GM12878 (cell line): ENCODE measurements at regions not wholly inside any gene's neighbourhood (a gene's known extent, or its start where the extent isn't known, plus 50 kb on each side); places are given as distances from the start of the nearest gene placed in this dataset.
A peak's percentile ranks its signal among the peaks of the same experiment; 100 is the strongest.

Experiments used
- ATAC-seq: fragments of 200-7000 bp; cut with Tn5 transposase; 3 replicates; pipeline ENCODE4 v1.9.1; 2020; ENCODE audit warnings: mild to moderate bottlenecking, moderate library complexity
- BruUV-seq: library from RNA; stranded (reverse); fragments of 400-500 nt; replicated peaks from 2 replicates; lab custom pipeline; 2021; lab: Mats Ljungman, UMichigan
- CTCF ChIA-PET: fragments of 300-600 bp; sonication (Branson Sonifier 250); formaldehyde crosslinking; extraction: SDS; loops from one replicate; lab custom pipeline; 2021; ENCODE audit warnings: inconsistent platforms; lab: Yijun Ruan, JAX
- POLR2A ChIA-PET: fragments of 350-600 bp; formaldehyde crosslinking; extraction: SDS; loops from one replicate; lab custom pipeline; 2021; ENCODE audit warnings: inconsistent platforms; lab: Charles Lee
- RAD21 ChIA-PET: fragments of 300-600 bp; sonication (Branson Sonifier 250); formaldehyde crosslinking; loops from one replicate; lab custom pipeline; 2023; ENCODE audit warnings: antibody characterized with exemption; ENCODE audit not compliant: unreplicated experiment; lab: Charles Lee
- SMC1A ChIA-PET: fragments of 300-600 bp; sonication (Branson Sonifier 250); formaldehyde crosslinking; loops from one replicate; lab custom pipeline; 2023; ENCODE audit not compliant: unreplicated experiment, uncharacterized antibody; lab: Charles Lee
- DNase-seq: peaks from one replicate; pipeline ENCODE4 v3.0.0-alpha.2; 2011; ENCODE audit warnings: low read depth, low spot score
- FAIRE-seq: peaks from 3 replicates; lab custom pipeline; 2011; peaks lifted over from hg19 to GRCh38; lab: Jason Lieb, UNC
- H2AFZ ChIP-seq: 2 replicates; pipeline ENCODE4 v1.6.0; 2011; ENCODE audit warnings: low read depth, low read length, control low read depth; ENCODE audit not compliant: control insufficient read depth
- H3K27ac ChIP-seq: 2 replicates; pipeline ENCODE4 v1.5.1; 2011; ENCODE audit warnings: control low read depth; ENCODE audit not compliant: control insufficient read depth, insufficient read depth
- H3K27me3 ChIP-seq, 2 experiments: replicated peaks in 1 of 2; 2 replicates each; pipeline versions ENCODE4 v1.6.0 to v1.6.1; 2011; ENCODE audit warnings: low read length in 1 of 2; ENCODE audit not compliant: control insufficient read depth in 2 of 2, insufficient read depth in 2 of 2
- H3K36me3 ChIP-seq, 2 experiments: 2 replicates each; pipeline ENCODE4 v1.5.1; 2011; ENCODE audit warnings: low read length in 1 of 2; ENCODE audit not compliant: control insufficient read depth in 2 of 2, insufficient read depth in 2 of 2
- H3K4me1 ChIP-seq: 2 replicates; pipeline ENCODE4 v1.6.1; 2011; ENCODE audit warnings: mild to moderate bottlenecking, low read length, moderate library complexity, mixed read lengths; ENCODE audit not compliant: control insufficient read depth, insufficient read depth
- H3K4me2 ChIP-seq: 2 replicates; pipeline ENCODE4 v1.6.0; 2011; ENCODE audit warnings: control low read depth; ENCODE audit not compliant: control insufficient read depth, insufficient read depth
- H3K4me3 ChIP-seq: fragments of 200-600 bp; sonication (generic); 2 replicates; pipeline ENCODE4 v1.5.1; 2016
- H3K79me2 ChIP-seq: 2 replicates; pipeline ENCODE4 v1.6.0; 2011; ENCODE audit warnings: low read length; ENCODE audit not compliant: control insufficient read depth, insufficient read depth
- H3K9ac ChIP-seq: 2 replicates; pipeline ENCODE4 v1.8.0; 2011; ENCODE audit warnings: low read length, control low read depth, mixed read lengths; ENCODE audit not compliant: control insufficient read depth, insufficient read depth
- H3K9me3 ChIP-seq: replicated peaks from 3 replicates; pipeline ENCODE4 v1.5.1; 2011; ENCODE audit warnings: mild to moderate bottlenecking, low read length; ENCODE audit not compliant: control insufficient read depth, insufficient read depth
- H4K20me1 ChIP-seq: 2 replicates; pipeline ENCODE4 v1.6.0; 2011; ENCODE audit not compliant: control insufficient read depth, insufficient read depth
- CEBPZ ChIP-seq: fragments of 150-350 bp; IDR thresholded peaks from 2 replicates; pipeline ENCODE4 v1.6.1; 2016; ENCODE audit warnings: low read depth, low read length
- ETV6 ChIP-seq, 2 experiments: fragments of 450-650 bp in 1 of 2; IDR thresholded peaks in 1 of 2; conservative IDR thresholded peaks in 1 of 2; 2 replicates each; pipeline ENCODE4 v1.6.1; 2014; ENCODE audit warnings: antibody characterized with exemption in 1 of 2, borderline replicate concordance in 1 of 2, low read depth in 1 of 2, mild to moderate bottlenecking in 1 of 2, moderate library complexity in 1 of 2
- FOXK2 ChIP-seq: fragments of 450-650 bp; IDR thresholded peaks from 2 replicates; pipeline ENCODE4 v1.6.1; 2017; ENCODE audit warnings: mild to moderate bottlenecking, moderate library complexity
- IKZF1 ChIP-seq: fragments of 450-650 bp; conservative IDR thresholded peaks from 2 replicates; pipeline ENCODE4 v1.6.1; 2017; ENCODE audit warnings: antibody characterized with exemption, mild to moderate bottlenecking
- JUNB ChIP-seq: IDR thresholded peaks from 2 replicates; pipeline ENCODE4 v1.6.1; 2016; ENCODE audit warnings: antibody characterized with exemption, mild to moderate bottlenecking
- MTA2 ChIP-seq: fragments of 450-650 bp; IDR thresholded peaks from 2 replicates; pipeline ENCODE4 v1.6.1; 2016; ENCODE audit warnings: low read depth, mild to moderate bottlenecking, moderate library complexity
- POLR2AphosphoS5 ChIP-seq: IDR thresholded peaks from 2 replicates; pipeline ENCODE4 v1.6.1; 2011; ENCODE audit warnings: mild to moderate bottlenecking, low read length, inconsistent platforms
- RAD51 ChIP-seq: fragments of 450-650 bp; IDR thresholded peaks from 2 replicates; pipeline ENCODE4 v1.6.1; 2016; ENCODE audit warnings: moderate library complexity, mild to moderate bottlenecking, inconsistent platforms
- RBBP5 ChIP-seq: fragments of 200-600 bp; sonication (generic); conservative IDR thresholded peaks from 2 replicates; pipeline ENCODE4 v1.6.1; 2016
- SIN3A ChIP-seq: IDR thresholded peaks from 2 replicates; pipeline ENCODE4 v1.6.1; 2012; ENCODE audit warnings: low read depth, low read length, improper control_type of control experiment
- SPI1 ChIP-seq: IDR thresholded peaks from 2 replicates; pipeline ENCODE4 v1.6.1; 2011; ENCODE audit warnings: low read depth, mild to moderate bottlenecking, low read length, moderate library complexity, borderline replicate concordance; ENCODE audit not compliant: insufficient read depth
- TCF12 ChIP-seq: IDR thresholded peaks from 2 replicates; pipeline ENCODE4 v1.6.1; 2011; ENCODE audit warnings: low read depth, mild to moderate bottlenecking, low read length
- TCF3 ChIP-seq: IDR thresholded peaks from 2 replicates; pipeline ENCODE4 v1.6.1; 2012; ENCODE audit warnings: low read depth, mild to moderate bottlenecking, low read length, borderline replicate concordance; ENCODE audit not compliant: insufficient read depth
- TCF7 ChIP-seq: IDR thresholded peaks from 2 replicates; pipeline ENCODE4 v1.6.1; 2014; ENCODE audit warnings: antibody characterized with exemption, borderline replicate concordance
- ZBTB33 ChIP-seq: fragments of 450-650 bp; IDR thresholded peaks from 2 replicates; pipeline ENCODE4 v1.6.1; 2017; ENCODE audit warnings: mild to moderate bottlenecking
- ZNF217 ChIP-seq: fragments of 450-650 bp; IDR thresholded peaks from 2 replicates; pipeline ENCODE4 v1.6.1; 2017; ENCODE audit warnings: antibody characterized with exemption, mild to moderate bottlenecking
- ZNF24 ChIP-seq: fragments of 450-650 bp; IDR thresholded peaks from 2 replicates; pipeline ENCODE4 v1.6.1; 2017; ENCODE audit warnings: antibody characterized with exemption, mild to moderate bottlenecking
- WGBS: methylation state at CpG from one replicate; pipeline ENCODE4 v1.1.6; 2016; ENCODE audit warnings: low lambda C conversion rate; ENCODE audit not compliant: insufficient replicate concordance, insufficient coverage; ENCODE audit errors: missing lambda C conversion rate; 5-methylcytosine and 5-hydroxymethylcytosine counted together
- in situ Hi-C: fragments of 300-500 bp; cut with MboI; formaldehyde crosslinking; loops from 9 replicates; pipeline ENCODE4 v1.14.3; 2018; ENCODE audit warnings: mixed read lengths
- intact Hi-C: fragments of 100-400 bp; cut with micrococcal nuclease; formaldehyde crosslinking; loops from one replicate; pipeline ENCODE4 v1.14.2; 2022; ENCODE audit not compliant: unreplicated experiment

DNA sequence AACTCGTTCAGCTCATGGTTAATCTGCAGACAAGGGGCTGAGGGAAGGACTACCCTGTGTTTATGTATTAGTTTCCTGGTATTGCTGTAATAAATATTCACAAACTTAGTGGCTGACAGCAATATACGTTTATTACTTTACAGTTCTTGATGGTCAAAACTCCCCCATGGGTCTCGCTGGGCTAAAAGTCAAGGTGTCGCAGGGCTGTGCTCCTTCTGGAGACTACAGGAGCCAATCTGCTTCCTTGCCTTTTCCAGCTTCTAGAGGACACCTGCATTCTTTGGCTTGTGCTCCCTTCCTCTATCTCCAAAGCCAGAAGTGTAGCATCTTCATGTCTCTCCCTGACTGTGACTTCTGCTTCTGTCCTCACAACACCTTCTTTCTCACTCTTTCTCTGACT lies 653.8 kb upstream of the RIOK2 start (continued):
- TF ChIP-seq SPI1: no peak
- TF ChIP-seq FOXK2: no peak

- BruUV-seq: no TSS peak
- WGBS: 0% methylated on average over 1 of the region's 1 CpG
- peak; percentile 69 for FAIRE-seq
- peak; percentile 95 for TF ChIP-seq ZNF217
- no peak for TF ChIP-seq SIN3A
- TF ChIP-seq MTA2: peak; percentile 98
- no peak for TF ChIP-seq ETV6 (conservative IDR thresholded peaks at IDR 0.05 in 1 of 2, IDR thresholded peaks at IDR 0.05 in 1 of 2; ENCODE audit: borderline replicate concordance in 1 of 2, low read depth in 1 of 2)
- no peak for TF ChIP-seq TCF7
- no peak for TF ChIP-seq POLR2AphosphoS5
- 0 out of 2 replicates have a peak, but pooled peaks have one; percentile 30 for TF ChIP-seq TCF12
- TF ChIP-seq RBBP5: no peak
- peak; percentile 79; the same call in 1 of the 2 replicates for TF ChIP-seq ZNF24
- no peak for TF ChIP-seq CEBPZ
- TF ChIP-seq ZBTB33: no peak
- TF ChIP-seq JUNB: peak; percentile 85
- no peak for TF ChIP-seq TCF3
- no peak for TF ChIP-seq RAD51
- peak; percentile 79 for TF ChIP-seq IKZF1
These were observed 655.2 kb upstream of the RIOK2 start for GRCh38 chr5:97838214-97838613.

More at GRCh38 chr5:97838214-97838613, 655.2 kb upstream of the RIOK2 start:
- H3K79me2 ChIP-seq: no peaks in the 10 kb centered on the region
- no peak overlapping the region for H3K27ac ChIP-seq
- ChIA-PET SMC1A (interaction anchor here (1.0 to 1.2 kb wide), 3 partner anchors 9 to 86 kb away, joined by 3 to 6 read pairs (median 4); no protein-coding TSS in a partner anchor), RAD21 (interaction anchor here (1.2 kb wide), 1 partner anchor 86 kb away, joined by 8 read pairs; no protein-coding TSS in a partner anchor), POLR2A (no interaction called here), CTCF (no interaction called here)
- H3K9ac ChIP-seq: no peak overlapping the region
- in situ Hi-C loops (no loop called here), intact Hi-C loops (loop anchor here (1.0 to 5.0 kb wide), 2 partner anchors 50 to 84 kb away; no protein-coding TSS in a partner anchor)
- H3K4me3 ChIP-seq: no peak overlapping the region
- peak; percentile 58 for DNase-seq
- H3K9me3 ChIP-seq: no peaks in the 10 kb centered on the region
- no peak overlapping the region for H3K4me2 ChIP-seq
- no peak overlapping the region for H2AFZ ChIP-seq
- ATAC-seq: peak; percentile 96
- no peaks in the 10 kb centered on the region for H4K20me1 ChIP-seq
- no peaks in the 10 kb centered on the region for H3K27me3 ChIP-seq
- no peaks in the 10 kb centered on the region for H3K36me3 ChIP-seq
- no peaks in the 10 kb centered on the region for H3K4me1 ChIP-seq
